Parathyroid adenoma (tissue), 2 donors: ENCODE measurements at regions not wholly inside any gene's neighbourhood (a gene's known extent, or its start where the extent isn't known, plus 50 kb on each side); places are given as distances from the start of the nearest gene placed in this dataset.

Source experiments
- H2AFZ ChIP-seq: fragments of 300-600 bp; sonication (generic); one replicate; pipeline ENCODE4 v1.7.0; 2017; ENCODE audit warnings: antibody characterized with exemption, mild to moderate bottlenecking
- H3K27ac ChIP-seq: fragments of 300-600 bp; sonication (generic); one replicate; pipeline ENCODE4 v1.7.0; 2017
- H3K27me3 ChIP-seq: fragments of 300-600 bp; sonication (generic); one replicate; pipeline ENCODE4 v1.7.0; 2017; ENCODE audit warnings: low read length; ENCODE audit not compliant: control insufficient read depth, insufficient read depth
- H3K36me3 ChIP-seq: fragments of 300-600 bp; sonication (generic); one replicate; pipeline ENCODE4 v1.7.0; 2017; ENCODE audit warnings: low read length; ENCODE audit not compliant: control insufficient read depth, insufficient read depth
- H3K4me1 ChIP-seq: fragments of 300-600 bp; sonication (generic); one replicate; pipeline ENCODE4 v1.7.0; 2017; ENCODE audit warnings: control low read depth
- H3K4me2 ChIP-seq: fragments of 300-600 bp; sonication (generic); one replicate; pipeline ENCODE4 v1.7.0; 2017; ENCODE audit warnings: low read length
- H3K4me3 ChIP-seq: fragments of 300-600 bp; sonication (generic); one replicate; pipeline ENCODE4 v1.7.0; 2017; ENCODE audit warnings: low read depth, low read length
- H3K79me2 ChIP-seq: fragments of 300-600 bp; sonication (generic); one replicate; pipeline ENCODE4 v1.7.0; 2017; ENCODE audit warnings: control low read depth
- H3K9ac ChIP-seq: fragments of 300-600 bp; sonication (generic); one replicate; pipeline ENCODE4 v1.7.0; 2017; ENCODE audit warnings: mild to moderate bottlenecking
- H3K9me3 ChIP-seq: fragments of 300-600 bp; sonication (generic); one replicate; pipeline ENCODE4 v1.7.0; 2017; ENCODE audit warnings: low read length; ENCODE audit not compliant: control insufficient read depth
- CTCF ChIP-seq: fragments of 300-600 bp; sonication (generic); IDR thresholded peaks from one replicate; pipeline ENCODE4 v1.7.0; 2017; ENCODE audit warnings: antibody characterized with exemption, mild to moderate bottlenecking
- donor health status: primary hyperparathyroidism.

GRCh38 chr6:85186546-85187175, 263.2 kb upstream of the NT5E start:
- Histone ChIP-seq H2AFZ (no peak overlapping the region), H3K4me3 (no peak overlapping the region), H3K36me3 (no peaks in the 10 kb centered on the region), H3K9me3 (no peaks in the 10 kb centered on the region), H3K27ac (no peak overlapping the region), H3K4me2 (no peak overlapping the region), H3K9ac (no peak overlapping the region), H3K4me1 (no peaks in the 10 kb centered on the region), H3K79me2 (no peaks in the 10 kb centered on the region), H3K27me3 (no peaks in the 10 kb centered on the region)
- TF ChIP-seq CTCF = no peak

DNA sequence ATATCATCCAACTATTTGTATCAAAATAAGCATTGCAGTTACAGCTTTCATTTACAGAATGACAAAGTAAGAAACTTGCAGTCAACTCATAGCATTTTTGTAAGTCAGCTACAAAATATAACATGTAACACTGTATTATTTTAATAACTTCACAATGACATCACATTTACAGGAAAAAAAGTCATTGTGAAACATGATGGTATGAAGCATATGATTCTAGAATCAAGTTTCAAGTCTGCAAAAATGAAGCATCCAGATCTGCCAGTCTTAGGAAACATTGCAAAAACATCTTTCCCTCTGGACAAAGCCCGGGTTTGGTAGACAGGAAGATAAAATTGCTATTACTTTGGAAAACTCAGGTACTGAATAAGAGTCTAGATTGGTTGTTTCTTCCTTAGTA, 263.9 kb upstream of the NT5E start:
- Histone ChIP-seq H3K27me3 (no peaks in the 10 kb centered on the region), H3K4me1 (no peaks in the 10 kb centered on the region), H3K9ac (no peak overlapping the region), H3K79me2 (no peaks in the 10 kb centered on the region), H3K27ac (no peak overlapping the region), H3K4me2 (no peak overlapping the region), H3K36me3 (no peaks in the 10 kb centered on the region), H2AFZ (no peak overlapping the region), H3K4me3 (no peak overlapping the region), H3K9me3 (no peaks in the 10 kb centered on the region)
- no peak for TF ChIP-seq CTCF

GRCh38 chr6:85183841-85184240, 266.0 kb upstream of the NT5E start:
- no peak for TF ChIP-seq CTCF
- Histone ChIP-seq H2AFZ (no peak overlapping the region), H3K4me3 (no peak overlapping the region), H3K4me2 (no peak overlapping the region), H3K79me2 (no peaks in the 10 kb centered on the region), H3K9ac (no peak overlapping the region), H3K4me1 (no peaks in the 10 kb centered on the region), H3K36me3 (no peaks in the 10 kb centered on the region), H3K9me3 (no peaks in the 10 kb centered on the region), H3K27ac (no peak overlapping the region), H3K27me3 (no peaks in the 10 kb centered on the region)

- Histone ChIP-seq H3K9ac (no peak overlapping the region), H3K27me3 (no peaks in the 10 kb centered on the region), H3K4me3 (no peak overlapping the region), H3K79me2 (no peaks in the 10 kb centered on the region), H3K9me3 (no peaks in the 10 kb centered on the region), H3K36me3 (no peaks in the 10 kb centered on the region), H3K4me2 (no peak overlapping the region), H2AFZ (no peak overlapping the region), H3K27ac (no peak overlapping the region), H3K4me1 (no peaks in the 10 kb centered on the region)
- TF ChIP-seq CTCF = no peak
Measured at GRCh38 chr6:85172705-85173104, 277.2 kb upstream of the NT5E start.

DNA sequence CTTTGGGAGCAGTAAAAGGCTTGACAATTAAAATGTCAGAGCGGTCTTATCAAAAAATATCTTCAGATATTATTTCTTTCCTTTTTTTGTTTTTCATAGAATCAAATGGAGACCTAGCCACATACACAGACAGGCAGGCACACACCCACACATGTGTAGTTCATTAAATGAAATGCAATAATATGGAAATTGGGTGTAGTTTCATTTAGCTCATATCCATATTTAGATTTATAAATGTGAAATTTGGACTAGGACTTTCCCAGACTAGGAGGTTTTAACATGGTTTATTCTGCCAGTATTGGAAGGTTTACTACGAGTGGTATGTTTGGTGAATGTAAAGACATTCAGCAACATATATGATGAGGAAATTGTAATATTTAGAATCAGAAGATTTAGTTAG, 277.7 kb upstream of the NT5E start:
- no peaks in the 10 kb centered on the region for H3K27me3 ChIP-seq
- no peak overlapping the region for H3K4me2 ChIP-seq
- no peak overlapping the region for H3K4me3 ChIP-seq
- no peaks in the 10 kb centered on the region for H3K9me3 ChIP-seq
- H2AFZ ChIP-seq = no peak overlapping the region
- H3K9ac ChIP-seq = no peak overlapping the region
- H3K27ac ChIP-seq = no peak overlapping the region
- no peaks in the 10 kb centered on the region for H3K79me2 ChIP-seq
- no peaks in the 10 kb centered on the region for H3K36me3 ChIP-seq
- no peaks in the 10 kb centered on the region for H3K4me1 ChIP-seq
- no peak for TF ChIP-seq CTCF
